SK-N-SH (cell line): ENCODE measurements at regions not wholly inside any gene's neighbourhood (a gene's known extent, or its start where the extent isn't known, plus 50 kb on each side); places are given as distances from the start of the nearest gene placed in this dataset.

Experiments
- CTCF ChIA-PET: fragments of 300-600, 350-600 bp; formaldehyde crosslinking; extraction: SDS; loops from one replicate; lab custom pipeline; 2021; lab: Yijun Ruan, JAX
- POLR2A ChIA-PET: fragments of 350-600 bp; sonication (Branson Sonifier 250); formaldehyde crosslinking; extraction: SDS; loops from one replicate; lab custom pipeline; 2020; ENCODE audit warnings: antibody characterized with exemption, inconsistent platforms; lab: Yijun Ruan, JAX
- DNase-seq: peaks from one replicate; pipeline ENCODE4 v3.0.0; 2012
- H2AFZ ChIP-seq: fragments of 200-600 bp; sonication (generic); 2 replicates; pipeline ENCODE4 v1.8.1; 2016; ENCODE audit warnings: antibody characterized with exemption, mild to moderate bottlenecking, low read depth
- H3F3A ChIP-seq: fragments of 200-600 bp; sonication (generic); replicated peaks from 2 replicates; pipeline ENCODE3; 2016; ENCODE audit warnings: antibody characterized with exemption, mild to moderate bottlenecking; ENCODE audit not compliant: insufficient read depth
- H3K27ac ChIP-seq, 2 experiments: fragments of 200-500 bp in 1 of 2; fragments of 200-600 bp in 1 of 2; sonication (Bioruptor generic) in 1 of 2; sonication (generic), shearing (Covaris generic) in 1 of 2; 2 replicates each; pipeline versions ENCODE4 v1.5.1 to v1.6.1; 2014 to 2016; ENCODE audit warnings: low read depth in 2 of 2, inconsistent platforms in 1 of 2, low read length in 1 of 2, mild to moderate bottlenecking in 1 of 2, mixed read lengths in 1 of 2
- H3K27me3 ChIP-seq: fragments of 200-600 bp; sonication (generic), shearing (Covaris generic); 2 replicates; pipeline ENCODE4 v1.6.1; 2016; ENCODE audit warnings: mixed run types; ENCODE audit not compliant: insufficient read depth
- H3K36me3 ChIP-seq, 2 experiments: fragments of 200-500 bp in 1 of 2; fragments of 200-600 bp in 1 of 2; sonication (Bioruptor generic) in 1 of 2; sonication (generic) in 1 of 2; replicated peaks in 1 of 2; 2 replicates each; pipeline versions ENCODE3 to v1.5.1; 2014 to 2016; ENCODE audit warnings: low read length in 1 of 2, mild to moderate bottlenecking in 1 of 2; ENCODE audit not compliant: insufficient read depth in 2 of 2, control insufficient read depth in 1 of 2
- H3K4me1 ChIP-seq, 2 experiments: fragments of 200-500 bp in 1 of 2; fragments of 200-600 bp in 1 of 2; sonication (Bioruptor generic) in 1 of 2; sonication (generic), shearing (Covaris generic) in 1 of 2; 2 replicates each; pipeline versions ENCODE4 v1.5.1 to v1.6.1; 2014 to 2016; ENCODE audit warnings: low read depth in 1 of 2, low read length in 1 of 2, mixed run types in 1 of 2; ENCODE audit not compliant: insufficient read depth in 2 of 2, control insufficient read depth in 1 of 2
- H3K4me2 ChIP-seq: fragments of 200-600 bp; sonication (generic), shearing (Covaris generic); 2 replicates; pipeline ENCODE4 v1.6.1; 2017; ENCODE audit warnings: mixed run types
- H3K4me3 ChIP-seq, 2 experiments: fragments of 200-500 bp in 1 of 2; fragments of 200-600 bp in 1 of 2; sonication (Bioruptor generic) in 1 of 2; sonication (generic), shearing (Covaris generic) in 1 of 2; 2 replicates each; pipeline versions ENCODE4 v1.5.1 to v1.8.1; 2014 to 2016; ENCODE audit warnings: low read depth in 2 of 2, inconsistent platforms in 1 of 2, low read length in 1 of 2, mild to moderate bottlenecking in 1 of 2, mixed read lengths in 1 of 2, moderate library complexity in 1 of 2
- H3K79me2 ChIP-seq: fragments of 200-600 bp; sonication (generic); 2 replicates; pipeline ENCODE4 v1.8.1; 2017; ENCODE audit warnings: mild to moderate bottlenecking; ENCODE audit not compliant: insufficient read depth
- H3K9ac ChIP-seq: fragments of 200-600 bp; sonication (generic); 2 replicates; pipeline ENCODE4 v1.6.1; 2017; ENCODE audit warnings: mixed run types
- H3K9me2 ChIP-seq: fragments of 200-600 bp; sonication (generic); 2 replicates; pipeline ENCODE4 v1.6.1; 2017; ENCODE audit warnings: mixed run types
- H3K9me3 ChIP-seq: fragments of 200-600 bp; sonication (generic); 2 replicates; pipeline ENCODE4 v1.6.1; 2017; ENCODE audit warnings: mixed run types, mild to moderate bottlenecking, moderate library complexity
- H4K20me1 ChIP-seq: fragments of 200-600 bp; sonication (generic); 2 replicates; pipeline ENCODE4 v1.6.1; 2017; ENCODE audit warnings: mild to moderate bottlenecking, mixed run types; ENCODE audit not compliant: insufficient read depth
- CHD2 ChIP-seq: fragments of 150-350 bp; IDR thresholded peaks from 2 replicates; pipeline ENCODE4 v1.6.1; 2018; ENCODE audit warnings: low read length; ENCODE audit not compliant: partially characterized antibody
- ELF1 ChIP-seq: IDR thresholded peaks from 2 replicates; pipeline ENCODE4 v1.4.0; 2012
- EZH2phosphoT487 ChIP-seq: fragments of 200-600 bp; sonication (generic); IDR thresholded peaks from 2 replicates; pipeline ENCODE4 v1.6.1; 2017; ENCODE audit warnings: low read depth, mixed run types, mild to moderate bottlenecking, antibody characterized with exemption, moderate library complexity, borderline replicate concordance
- FOSL2 ChIP-seq: IDR thresholded peaks from 2 replicates; pipeline ENCODE4 v1.4.0; 2012; ENCODE audit warnings: low read depth, mild to moderate bottlenecking, moderate library complexity, borderline replicate concordance
- FOXJ3 ChIP-seq: sonication (generic); formaldehyde crosslinking; IDR thresholded peaks from 2 replicates; pipeline ENCODE4 v1.5.1; 2020; ENCODE audit warnings: mild to moderate bottlenecking, missing genetic modification reagents
- GABPA ChIP-seq: IDR thresholded peaks from 2 replicates; pipeline ENCODE4 v1.4.0; 2012; ENCODE audit warnings: low read depth, mild to moderate bottlenecking
- GATA2 ChIP-seq: sonication (generic); formaldehyde crosslinking; IDR thresholded peaks from 2 replicates; pipeline ENCODE4 v1.5.0; 2020; ENCODE audit warnings: mild to moderate bottlenecking, missing genetic modification reagents
- JUND ChIP-seq: IDR thresholded peaks from 2 replicates; pipeline ENCODE4 v1.4.0; 2012
- MXI1 ChIP-seq: IDR thresholded peaks from 2 replicates; pipeline ENCODE4 v1.6.1; 2012; ENCODE audit warnings: mild to moderate bottlenecking, low read depth, low read length, improper control_type of control experiment
- NFIC ChIP-seq: IDR thresholded peaks from 2 replicates; pipeline ENCODE4 v1.4.0; 2012; ENCODE audit warnings: borderline replicate concordance
- NRF1 ChIP-seq: IDR thresholded peaks from 2 replicates; pipeline ENCODE4 v1.6.1; 2012; ENCODE audit warnings: low read depth, mild to moderate bottlenecking, low read length
- POLR2AphosphoS5 ChIP-seq: IDR thresholded peaks from 2 replicates; pipeline ENCODE4 v1.6.1; 2012; ENCODE audit warnings: low read depth, low read length
- RCOR1 ChIP-seq: fragments of 150-350 bp; IDR thresholded peaks from 2 replicates; pipeline ENCODE4 v1.6.1; 2017; ENCODE audit warnings: antibody characterized with exemption, low read length
- RFX5 ChIP-seq: IDR thresholded peaks from 2 replicates; pipeline ENCODE4 v1.6.1; 2012; ENCODE audit warnings: mild to moderate bottlenecking, improper control_type of control experiment, low read length
- RXRA ChIP-seq: IDR thresholded peaks from 2 replicates; pipeline ENCODE4 v1.4.0; 2012; ENCODE audit warnings: low read depth, mild to moderate bottlenecking, borderline replicate concordance
- SIN3A ChIP-seq: IDR thresholded peaks from 2 replicates; pipeline ENCODE4 v1.6.1; 2012; ENCODE audit warnings: low read depth, mild to moderate bottlenecking, low read length, moderate library complexity, borderline replicate concordance
- SMC3 ChIP-seq: IDR thresholded peaks from 2 replicates; pipeline ENCODE4 v1.6.1; 2012; ENCODE audit warnings: low read depth, low read length, improper control_type of control experiment
- TAF1 ChIP-seq: IDR thresholded peaks from 2 replicates; pipeline ENCODE4 v1.6.1; 2012; ENCODE audit warnings: low read depth, mild to moderate bottlenecking, low read length, moderate library complexity, borderline replicate concordance
- TEAD4 ChIP-seq: IDR thresholded peaks from 2 replicates; pipeline ENCODE4 v1.4.0; 2012; ENCODE audit warnings: mild to moderate bottlenecking, borderline replicate concordance; ENCODE audit not compliant: insufficient read depth
- WGBS: methylation state at CpG from one replicate; pipeline ENCODE4 v1.1.6; 2017; ENCODE audit warnings: low lambda C conversion rate; 5-methylcytosine and 5-hydroxymethylcytosine counted together
- TF ChIP-seq, protein P1 (sequence below): fragments of 200-600 bp; sonication (generic); IDR thresholded peaks from 2 replicates; pipeline ENCODE4 v1.6.1; 2017; ENCODE audit warnings: antibody characterized with exemption, mild to moderate bottlenecking, moderate library complexity
- TF ChIP-seq, protein P2 (sequence below): IDR thresholded peaks from 2 replicates; pipeline ENCODE4; 2012

DNA sequence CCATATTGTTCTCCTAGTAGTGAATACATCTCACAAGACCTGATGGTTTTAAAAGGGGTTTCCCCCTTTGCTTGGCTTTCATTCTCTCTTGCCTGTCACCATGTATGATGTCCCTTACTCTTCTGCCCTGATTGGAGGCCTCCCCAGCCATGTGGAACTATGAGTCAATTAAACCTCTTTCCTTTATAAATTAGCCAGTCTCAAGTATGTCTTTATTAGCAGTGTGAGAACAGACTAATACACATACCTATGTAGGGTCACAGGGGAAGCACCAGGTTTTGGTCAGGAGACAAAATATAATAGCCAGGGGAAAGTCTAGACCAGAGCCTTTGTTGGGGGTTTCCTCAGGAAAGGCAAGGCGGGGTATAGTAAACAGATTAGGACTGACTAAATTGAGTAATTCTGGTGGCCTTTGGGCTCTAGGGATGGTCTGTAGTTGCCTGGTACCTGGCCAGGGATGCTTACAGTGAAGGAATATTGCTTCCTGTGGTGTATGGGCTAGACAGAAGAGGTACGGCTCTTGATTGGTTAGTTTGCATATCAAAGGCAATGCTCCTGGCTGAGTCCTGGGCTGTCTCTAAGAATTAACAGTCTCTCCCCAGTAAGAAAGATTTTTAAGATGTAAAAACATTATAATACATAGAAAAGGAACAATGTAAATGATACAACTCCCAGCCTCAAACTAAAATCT, 254.5 kb downstream of the ELAVL2 start:
- H3F3A ChIP-seq = no peaks in the 10 kb centered on the region
- no peaks in the 10 kb centered on the region for H3K36me3 ChIP-seq
- H3K9me3 ChIP-seq = no peaks in the 10 kb centered on the region
- H3K9ac ChIP-seq = no peak overlapping the region
- no peak overlapping the region for H3K4me3 ChIP-seq
- no peak overlapping the region for H3K27ac ChIP-seq
- no peak for DNase-seq
- CTCF ChIA-PET = no interaction called here
- H3K9me2 ChIP-seq = no peaks in the 10 kb centered on the region
- WGBS = 53% methylated on average over 2 of the region's 2 CpGs
- H3K4me2 ChIP-seq = no peak overlapping the region
- TF ChIP-seq ELF1 (no peak), FOSL2 (no peak), MXI1 (no peak)
- TF ChIP-seq, all 33 proteins: peak for 0
- no peaks in the 10 kb centered on the region for H3K27me3 ChIP-seq
- POLR2A ChIA-PET = no interaction called here
- no peaks in the 10 kb centered on the region for H3K79me2 ChIP-seq
- no peaks in the 10 kb centered on the region for H4K20me1 ChIP-seq
- no peak overlapping the region for H2AFZ ChIP-seq
- no peaks in the 10 kb centered on the region for H3K4me1 ChIP-seq

DNA sequence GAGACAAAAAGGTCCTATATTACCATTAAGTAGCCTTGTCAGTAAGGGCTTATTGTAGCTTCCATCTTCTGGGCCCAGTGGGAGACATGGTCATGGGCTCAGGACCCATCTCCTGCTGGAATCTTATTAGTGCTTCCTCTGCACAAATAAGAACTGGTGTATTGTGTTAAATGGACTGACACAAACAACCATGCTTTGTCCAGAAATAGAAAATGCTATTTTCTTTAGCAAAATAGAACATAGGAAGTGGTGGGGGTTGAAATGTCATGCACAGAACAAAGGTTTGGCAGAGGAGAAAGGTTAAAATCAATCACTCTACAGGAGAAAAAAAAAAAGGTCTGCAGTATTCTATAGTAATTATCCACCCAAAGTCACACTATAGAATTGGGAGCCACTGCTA, 252.2 kb downstream of the ELAVL2 start:
- H3K9me3 ChIP-seq = no peaks in the 10 kb centered on the region
- CTCF ChIA-PET = no interaction called here
- no peak for TF ChIP-seq NRF1
- TF ChIP-seq SIN3A = no peak
- TF ChIP-seq CHD2 = no peak
- no peak for TF ChIP-seq RCOR1
- no peak for TF ChIP-seq NFIC
- TF ChIP-seq RXRA = no peak
- no peak for TF ChIP-seq TAF1
- TF ChIP-seq EZH2phosphoT487 = no peak
- no peak for TF ChIP-seq GATA2 (CRISPR knock-in tag)
- TF ChIP-seq JUND = no peak
- TF ChIP-seq FOSL2 = no peak
- TF ChIP-seq, protein P1, sequence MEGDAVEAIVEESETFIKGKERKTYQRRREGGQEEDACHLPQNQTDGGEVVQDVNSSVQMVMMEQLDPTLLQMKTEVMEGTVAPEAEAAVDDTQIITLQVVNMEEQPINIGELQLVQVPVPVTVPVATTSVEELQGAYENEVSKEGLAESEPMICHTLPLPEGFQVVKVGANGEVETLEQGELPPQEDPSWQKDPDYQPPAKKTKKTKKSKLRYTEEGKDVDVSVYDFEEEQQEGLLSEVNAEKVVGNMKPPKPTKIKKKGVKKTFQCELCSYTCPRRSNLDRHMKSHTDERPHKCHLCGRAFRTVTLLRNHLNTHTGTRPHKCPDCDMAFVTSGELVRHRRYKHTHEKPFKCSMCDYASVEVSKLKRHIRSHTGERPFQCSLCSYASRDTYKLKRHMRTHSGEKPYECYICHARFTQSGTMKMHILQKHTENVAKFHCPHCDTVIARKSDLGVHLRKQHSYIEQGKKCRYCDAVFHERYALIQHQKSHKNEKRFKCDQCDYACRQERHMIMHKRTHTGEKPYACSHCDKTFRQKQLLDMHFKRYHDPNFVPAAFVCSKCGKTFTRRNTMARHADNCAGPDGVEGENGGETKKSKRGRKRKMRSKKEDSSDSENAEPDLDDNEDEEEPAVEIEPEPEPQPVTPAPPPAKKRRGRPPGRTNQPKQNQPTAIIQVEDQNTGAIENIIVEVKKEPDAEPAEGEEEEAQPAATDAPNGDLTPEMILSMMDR = no peak
- TF ChIP-seq RFX5 = no peak
- no peak for TF ChIP-seq GABPA
- TF ChIP-seq POLR2AphosphoS5 = no peak
- TF ChIP-seq TEAD4 = no peak
- no peak for TF ChIP-seq ELF1
- TF ChIP-seq, protein P2, sequence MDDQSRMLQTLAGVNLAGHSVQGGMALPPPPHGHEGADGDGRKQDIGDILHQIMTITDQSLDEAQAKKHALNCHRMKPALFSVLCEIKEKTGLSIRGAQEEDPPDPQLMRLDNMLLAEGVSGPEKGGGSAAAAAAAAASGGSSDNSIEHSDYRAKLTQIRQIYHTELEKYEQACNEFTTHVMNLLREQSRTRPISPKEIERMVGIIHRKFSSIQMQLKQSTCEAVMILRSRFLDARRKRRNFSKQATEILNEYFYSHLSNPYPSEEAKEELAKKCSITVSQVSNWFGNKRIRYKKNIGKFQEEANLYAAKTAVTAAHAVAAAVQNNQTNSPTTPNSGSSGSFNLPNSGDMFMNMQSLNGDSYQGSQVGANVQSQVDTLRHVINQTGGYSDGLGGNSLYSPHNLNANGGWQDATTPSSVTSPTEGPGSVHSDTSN = no peak
- no peak for TF ChIP-seq FOXJ3
- no peak for TF ChIP-seq SMC3
- TF ChIP-seq, all 33 proteins: peak for 0
- POLR2A ChIA-PET = no interaction called here
- no peaks in the 10 kb centered on the region for H3K27me3 ChIP-seq
- no peaks in the 10 kb centered on the region for H3K4me1 ChIP-seq
- H2AFZ ChIP-seq = no peak overlapping the region
- H3F3A ChIP-seq = no peaks in the 10 kb centered on the region
- H3K79me2 ChIP-seq = no peaks in the 10 kb centered on the region
- no peaks in the 10 kb centered on the region for H3K36me3 ChIP-seq
- no peak overlapping the region for H3K27ac ChIP-seq
- H3K4me2 ChIP-seq = no peak overlapping the region
- no peaks in the 10 kb centered on the region for H3K9me2 ChIP-seq
- no peaks in the 10 kb centered on the region for H4K20me1 ChIP-seq
- H3K4me3 ChIP-seq = no peak overlapping the region
- no peak overlapping the region for H3K9ac ChIP-seq
- DNase-seq = no peak
